HCT116 (cell line): ENCODE measurements at regions not wholly inside any gene's neighbourhood (a gene's known extent, or its start where the extent isn't known, plus 50 kb on each side); places are given as distances from the start of the nearest gene placed in this dataset.

Experiments
- CTCF ChIP-seq, 3 experiments: fragments of 200-600 bp in 1 of 3; sonication (generic) in 1 of 3; IDR thresholded peaks in 2 of 3; conservative IDR thresholded peaks in 1 of 3; 2 replicates each; pipeline ENCODE4 v1.5.1; 2012 to 2017; ENCODE audit warnings: low read depth in 2 of 3, low read length in 2 of 3, antibody characterized with exemption in 1 of 3, borderline replicate concordance in 1 of 3, control low read depth in 1 of 3, mild to moderate bottlenecking in 1 of 3, mixed read lengths in 1 of 3, mixed run types in 1 of 3, moderate library complexity in 1 of 3; ENCODE audit not compliant: insufficient read depth in 1 of 3
- EZH2 ChIP-seq: fragments of 200-600 bp; sonication (generic); IDR thresholded peaks from 2 replicates; pipeline ENCODE4 v1.6.1; 2017; ENCODE audit warnings: antibody characterized with exemption, mixed run types
- POLR2A ChIP-seq: IDR thresholded peaks from 2 replicates; pipeline ENCODE4 v1.7.0; 2011; ENCODE audit warnings: borderline replicate concordance; ENCODE audit not compliant: insufficient read depth, insufficient read length; ENCODE audit errors: extremely low read depth
- POLR2AphosphoS5 ChIP-seq: IDR thresholded peaks from 2 replicates; pipeline ENCODE4 v1.6.1; 2011; ENCODE audit warnings: mild to moderate bottlenecking, low read depth, low read length, moderate library complexity
- ZBTB33 ChIP-seq: IDR thresholded peaks from 2 replicates; pipeline ENCODE4 v1.6.1; 2011; ENCODE audit warnings: mild to moderate bottlenecking, low read length, moderate library complexity; ENCODE audit not compliant: insufficient replicate concordance; ENCODE audit errors: extremely low read depth

GRCh38 chr3:67082533-67083024 lies 84.5 kb downstream of the KBTBD8 start:
- no peak for TF ChIP-seq POLR2A
- no peak for TF ChIP-seq CTCF (IDR thresholded peaks at IDR 0.05 in 2 of 3, conservative IDR thresholded peaks at IDR 0.05 in 1 of 3; ENCODE audit: borderline replicate concordance in 1 of 3, insufficient read depth in 1 of 3, low read depth in 2 of 3, low read length in 2 of 3)
- TF ChIP-seq ZBTB33 = no peak
- no peak for TF ChIP-seq EZH2
- TF ChIP-seq POLR2AphosphoS5 = no peak
